ENCODE measurements at regions not wholly inside any gene's neighbourhood (a gene's known extent, or its start where the extent isn't known, plus 50 kb on each side); places are given as distances from the start of the nearest gene placed in this dataset.
"Not testable (repeated sequence)": the region's sequence is repeated elsewhere in the genome, so short reads cannot be mapped to it uniquely, and the experiment has no call there.

- DNase-seq (ENCODE audit: low spot score), result no peak
Measured at GRCh38 chrX:51151734-51152133, 180.9 kb upstream of the NUDT10 start.

- DNase-seq (ENCODE audit: low spot score), result no peak
Measured at GRCh38 chrX:51155157-51155556, 177.5 kb upstream of the NUDT10 start.

- DNase-seq (ENCODE audit: low spot score), result no peak
Measured at GRCh38 chrX:51155566-51155965, 177.1 kb upstream of the NUDT10 start.

GRCh38 chrX:51158231-51158630 lies 174.4 kb upstream of the NUDT10 start:
- DNase-seq (ENCODE audit: low spot score), result no peak

GRCh38 chrX:51159378-51159777 lies 173.2 kb upstream of the NUDT10 start:
- DNase-seq (ENCODE audit: low spot score), result not testable (repeated sequence)

- no peak for DNase-seq (ENCODE audit: low spot score)
Measured at GRCh38 chrX:51163730-51164129, 168.9 kb upstream of the NUDT10 start.

- not testable (repeated sequence) for DNase-seq (ENCODE audit: low spot score)
Measured at GRCh38 chrX:51178356-51178900, 154.2 kb upstream of the NUDT10 start.

- not testable (repeated sequence) for DNase-seq (ENCODE audit: low spot score)
Measured at GRCh38 chrX:51179805-51180204, 152.8 kb upstream of the NUDT10 start.

GRCh38 chrX:51182545-51182944 lies 150.1 kb upstream of the NUDT10 start:
- no peak for DNase-seq (ENCODE audit: low spot score)

GRCh38 chrX:51192104-51192503 lies 140.5 kb upstream of the NUDT10 start:
- no peak for DNase-seq (ENCODE audit: low spot score)

GRCh38 chrX:51215266-51215665 lies 117.4 kb upstream of the NUDT10 start:
- no peak for DNase-seq (ENCODE audit: low spot score)

GRCh38 chrX:51215856-51216255 lies 116.8 kb upstream of the NUDT10 start:
- DNase-seq (ENCODE audit: low spot score), result no peak

- no peak for DNase-seq (ENCODE audit: low spot score)
Measured at GRCh38 chrX:51242212-51242611, 90.4 kb upstream of the NUDT10 start.

- no peak for DNase-seq (ENCODE audit: low spot score)
Measured at GRCh38 chrX:51257490-51257889, 75.1 kb upstream of the NUDT10 start.

- not testable (repeated sequence) for DNase-seq (ENCODE audit: low spot score)
Measured at GRCh38 chrX:51262271-51262670, 70.4 kb upstream of the NUDT10 start.

- DNase-seq (ENCODE audit: low spot score), result no peak
Measured at GRCh38 chrX:51272638-51273037, 60.0 kb upstream of the NUDT10 start.

- DNase-seq (ENCODE audit: low spot score), result no peak
Measured at GRCh38 chrX:51281758-51282318, 50.8 kb upstream of the NUDT10 start.

All from ecto neural progenitor cell (in vitro differentiated cells).